ENCODE measurements at regions not wholly inside any gene's neighbourhood (a gene's known extent, or its start where the extent isn't known, plus 50 kb on each side); places are given as distances from the start of the nearest gene placed in this dataset.

DNA sequence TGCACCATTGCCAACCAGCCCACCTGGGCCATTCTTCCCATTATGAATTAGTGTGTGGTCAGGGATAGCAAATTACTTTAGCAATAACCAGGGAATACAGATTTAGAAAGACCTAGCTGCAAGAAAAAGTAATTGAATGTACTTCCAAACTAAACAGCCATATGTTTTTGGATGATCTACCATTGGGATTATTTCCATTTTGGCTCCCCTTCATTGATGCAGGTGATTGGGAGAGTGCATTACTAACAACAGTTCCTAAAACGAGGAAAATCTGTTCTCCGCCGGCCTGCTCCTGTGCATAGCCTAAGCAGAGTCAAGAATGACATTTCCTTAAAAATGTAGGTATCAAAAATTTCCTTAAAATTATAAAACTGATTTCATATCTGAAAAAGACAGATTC, 58.5 kb downstream of the MAIP1 start:
- peak; percentile 74 for DNase-seq

DNA sequence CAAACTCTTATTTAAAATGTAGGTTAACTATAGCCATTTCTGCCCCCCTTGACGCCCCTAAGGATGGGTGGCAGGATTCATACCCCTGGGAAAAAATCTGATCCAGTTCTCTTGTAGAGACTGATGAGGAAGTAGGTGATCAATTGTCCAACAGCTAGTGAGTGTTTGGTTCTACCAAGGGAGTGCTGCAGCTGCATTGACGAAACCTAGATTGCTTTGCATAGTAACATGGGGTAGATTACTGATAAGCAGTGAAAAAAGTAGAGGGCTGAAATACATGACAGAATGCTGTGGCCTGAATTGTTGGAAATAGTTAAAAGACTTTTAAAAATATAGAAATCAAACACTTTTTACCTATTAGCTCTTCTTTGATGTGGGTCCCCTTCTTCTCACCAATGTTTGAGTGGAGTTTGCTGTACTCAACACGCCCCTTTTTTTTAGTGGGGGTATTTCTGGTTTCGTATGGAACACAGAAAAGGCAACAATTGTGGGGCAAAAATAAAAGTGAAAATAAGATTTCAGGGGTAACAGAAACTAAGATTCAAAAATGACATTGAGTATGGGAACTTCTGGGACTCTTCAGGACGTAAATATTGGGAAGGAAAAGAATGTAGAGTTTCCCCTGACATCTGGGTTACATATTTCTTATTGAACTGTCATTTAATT, 66.2 kb downstream of the MAIP1 start:
- DNase-seq, result no peak

DNA sequence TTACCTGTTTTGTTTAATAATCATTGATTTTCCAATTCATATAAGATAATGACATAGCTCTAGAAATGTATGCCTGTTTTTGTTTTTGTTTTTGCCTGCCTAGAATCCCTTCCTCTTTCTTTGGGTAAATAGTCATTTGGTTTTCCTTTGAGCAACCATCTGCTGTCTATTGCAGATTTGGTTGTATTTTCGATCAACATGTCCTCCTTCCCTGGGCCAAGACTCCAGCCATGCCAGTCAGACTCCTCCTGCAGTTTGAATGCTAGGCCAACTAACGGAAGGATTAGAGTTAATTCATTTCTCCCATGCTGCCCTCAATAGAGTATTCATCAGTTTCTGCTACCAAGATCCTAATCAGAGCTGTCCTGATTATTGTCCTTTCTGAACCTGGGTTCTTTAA, 67.1 kb downstream of the MAIP1 start:
- no peak for DNase-seq

DNA sequence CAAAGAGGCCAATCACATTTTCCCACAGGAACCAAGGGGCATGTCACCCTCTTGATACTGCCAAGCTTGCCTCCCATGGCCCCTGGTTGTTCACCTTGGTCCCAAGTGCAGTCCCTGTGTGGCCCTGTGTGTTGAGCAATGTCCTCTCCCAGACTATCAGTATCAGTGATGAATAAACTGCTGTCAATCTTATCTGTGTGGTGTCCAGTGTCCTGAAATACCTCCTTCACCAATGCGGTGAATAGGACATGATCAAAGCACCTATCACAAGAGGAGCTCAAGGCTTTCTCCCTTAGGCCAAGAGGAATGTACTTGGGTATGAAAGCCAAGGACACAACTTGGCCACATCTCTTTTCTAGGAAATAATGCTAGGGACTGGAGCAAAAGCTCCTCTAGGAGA, 68.2 kb downstream of the MAIP1 start:
- no peak for DNase-seq

DNA sequence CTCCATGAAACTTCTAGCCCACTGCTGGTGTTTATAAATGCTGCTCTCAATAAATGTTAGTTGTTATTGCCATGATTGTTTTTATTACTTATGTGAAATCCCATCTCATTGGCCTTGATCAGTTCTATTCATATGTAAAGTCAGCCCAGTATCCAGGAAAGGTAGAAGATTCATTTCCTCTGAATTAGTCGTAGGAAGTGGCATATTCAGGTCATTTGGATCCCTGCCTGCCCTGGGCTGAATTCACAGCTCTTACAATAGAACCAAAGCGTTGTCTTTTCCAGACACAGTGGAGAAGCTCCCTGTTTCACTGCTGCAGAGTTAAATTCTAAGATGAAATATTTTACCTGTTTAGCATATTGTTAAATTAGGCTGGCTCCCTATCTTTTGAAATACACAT, 70.3 kb downstream of the MAIP1 start:
- peak; percentile 41 for DNase-seq

DNA sequence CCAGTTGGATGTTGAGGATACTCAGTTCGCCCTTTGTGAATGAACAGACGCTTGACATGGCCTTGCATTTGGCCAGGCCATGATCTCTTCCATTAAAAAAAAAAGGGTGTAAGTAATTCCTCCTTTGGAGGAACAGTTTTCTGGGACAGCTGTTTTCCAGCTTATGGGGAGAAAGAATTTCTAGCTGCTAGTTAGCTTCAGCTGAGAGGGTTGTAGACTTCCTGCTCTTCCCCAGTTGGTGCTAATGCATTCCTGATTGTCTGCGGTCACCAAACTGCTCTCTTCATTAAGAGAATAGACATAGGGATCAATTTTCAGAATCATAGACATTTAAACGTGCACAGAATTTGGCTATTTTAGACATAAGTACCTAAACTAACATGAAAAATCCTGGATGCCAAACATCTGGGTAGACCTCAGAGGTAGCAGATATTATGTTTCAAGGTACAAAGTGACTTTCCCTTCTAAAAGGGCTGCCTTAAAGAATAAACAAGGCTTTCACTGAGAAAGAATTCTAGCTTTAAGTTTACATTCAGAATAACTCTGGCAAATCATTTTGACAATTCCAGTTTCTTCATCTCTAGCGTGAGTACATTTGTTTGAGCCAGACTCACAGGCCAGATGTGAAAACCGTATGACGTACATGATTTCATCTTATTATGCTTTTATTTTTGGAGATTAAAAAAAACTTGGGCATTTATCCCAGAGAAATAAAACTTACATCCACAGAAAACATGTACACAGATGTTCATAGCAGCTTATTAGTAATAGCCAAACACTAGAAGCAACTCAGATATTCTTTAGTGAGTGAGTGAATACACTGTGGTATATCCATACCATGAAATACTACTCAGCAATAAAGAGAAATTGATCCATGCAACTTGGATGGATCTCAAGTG, 71.2 kb downstream of the MAIP1 start:
- peak; percentile 93 for DNase-seq

DNA sequence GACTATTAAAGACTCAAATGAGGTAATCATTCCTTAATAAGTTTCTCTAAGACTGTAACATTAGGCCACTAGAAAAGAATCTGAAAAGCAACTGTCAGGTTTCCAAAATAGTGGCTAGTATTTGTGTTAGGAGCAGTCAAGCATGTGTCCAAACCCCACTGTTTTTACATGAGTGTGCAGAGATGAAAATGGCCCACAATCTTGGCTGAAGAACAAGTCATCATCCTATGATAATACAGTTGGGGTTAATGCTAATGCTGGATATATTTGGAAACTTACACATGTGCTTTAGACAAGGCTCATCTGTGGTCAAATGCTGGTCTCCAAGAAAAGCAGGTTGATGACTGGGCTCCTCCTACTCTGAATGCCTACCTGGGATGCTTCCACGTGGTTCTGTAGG, 73.6 kb downstream of the MAIP1 start:
- peak; percentile 37 for DNase-seq

DNA sequence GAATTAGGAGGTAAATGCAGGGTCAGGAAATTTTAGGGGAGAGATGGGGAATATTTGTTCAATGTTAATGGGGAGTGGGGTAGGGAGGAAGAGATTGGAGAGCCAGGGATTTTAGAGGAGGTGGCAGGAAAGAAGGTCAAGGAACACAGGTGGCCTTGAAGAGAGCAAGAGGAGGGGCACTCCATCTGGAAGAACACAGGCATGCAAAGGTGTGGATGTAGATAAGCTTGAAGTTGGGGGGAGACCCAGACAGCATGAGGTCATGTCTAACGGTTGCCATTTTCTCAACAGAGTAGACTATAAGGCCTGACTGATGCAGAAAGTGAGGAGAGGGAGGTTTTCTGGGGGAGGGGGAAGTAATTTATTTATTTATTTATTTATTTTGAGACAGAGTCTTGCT, 77.5 kb downstream of the MAIP1 start:
- no peak for DNase-seq

DNA sequence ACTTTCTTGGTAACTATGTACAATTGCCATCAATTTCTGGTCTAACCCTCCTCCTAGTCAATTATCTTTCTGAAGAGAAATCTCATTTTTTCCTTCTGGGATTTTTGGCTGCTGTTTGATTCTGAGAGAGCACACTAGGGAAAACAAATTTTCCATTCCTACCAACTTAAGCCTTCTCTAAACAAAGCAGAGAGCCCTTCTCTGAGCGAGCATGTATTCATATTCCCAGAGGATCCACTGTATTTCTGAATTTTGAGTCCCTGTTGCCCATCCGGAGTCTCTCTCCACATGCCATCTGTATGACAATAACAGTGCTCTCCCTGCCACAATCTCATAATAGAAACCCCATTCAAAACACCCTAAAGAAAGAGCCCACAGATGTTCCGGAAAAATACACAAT, 78.5 kb downstream of the MAIP1 start:
- peak; percentile 62 for DNase-seq

DNA sequence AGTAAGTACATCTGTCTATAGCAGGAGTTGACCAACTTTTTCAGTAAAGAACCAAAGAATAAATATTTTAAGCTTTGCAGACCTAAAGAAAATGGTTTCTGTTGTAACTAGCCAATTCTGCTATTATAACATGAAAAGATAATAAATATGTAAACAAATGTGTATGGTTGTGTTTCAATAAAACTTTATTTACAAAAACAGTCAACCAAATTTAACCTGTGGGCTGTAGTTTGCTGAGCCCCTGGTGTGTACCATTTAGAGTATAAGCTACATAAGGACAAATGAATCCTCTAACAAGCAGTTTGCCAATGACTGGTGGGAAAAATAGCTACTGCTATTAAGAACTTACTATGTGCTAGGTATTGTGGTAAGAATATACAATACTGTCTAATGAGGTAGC, 79.4 kb downstream of the MAIP1 start:
- no peak for DNase-seq

DNA sequence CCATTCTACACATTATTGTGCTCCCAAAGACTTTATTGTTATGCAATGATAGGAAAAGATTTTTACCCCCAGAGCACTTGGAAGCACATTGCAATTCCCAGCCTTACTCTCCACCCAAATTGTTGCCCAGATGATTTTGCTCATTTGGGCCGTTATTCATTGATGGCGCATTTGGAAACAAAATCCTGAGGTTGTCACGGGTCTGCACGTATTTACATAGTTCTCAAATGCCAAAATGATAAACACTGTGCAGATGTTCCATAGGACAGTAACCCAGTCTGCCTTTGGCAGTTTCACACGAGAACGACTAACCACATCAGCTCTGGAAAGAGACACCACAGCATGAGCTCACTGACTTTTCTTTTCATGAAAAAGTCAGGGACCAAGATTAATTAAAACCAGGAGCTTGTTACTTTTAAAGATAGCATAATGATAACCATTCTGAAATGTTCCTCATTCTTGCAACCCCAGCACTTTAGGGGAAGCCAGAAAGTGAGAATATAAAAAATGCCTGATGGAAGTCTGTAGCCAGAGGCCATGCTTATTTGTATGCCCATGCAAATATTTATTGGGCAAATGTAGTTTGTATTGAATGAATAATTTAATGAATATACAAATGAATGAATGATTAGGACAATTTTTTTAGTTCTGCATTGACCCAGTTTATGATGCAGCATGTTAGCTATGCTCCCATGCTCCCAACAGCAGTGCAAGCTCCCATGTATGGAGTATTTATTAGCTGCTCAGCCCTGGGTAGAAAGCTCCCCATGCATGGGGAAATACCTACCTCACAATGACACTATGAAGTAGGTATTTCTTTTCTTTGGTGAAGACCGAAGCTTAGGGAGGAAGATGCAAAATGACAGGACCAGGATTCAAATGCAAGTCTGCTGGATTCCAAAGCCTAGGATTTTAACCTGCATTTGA, 84.6 kb downstream of the MAIP1 start:
- peak; percentile 95 for DNase-seq

DNA sequence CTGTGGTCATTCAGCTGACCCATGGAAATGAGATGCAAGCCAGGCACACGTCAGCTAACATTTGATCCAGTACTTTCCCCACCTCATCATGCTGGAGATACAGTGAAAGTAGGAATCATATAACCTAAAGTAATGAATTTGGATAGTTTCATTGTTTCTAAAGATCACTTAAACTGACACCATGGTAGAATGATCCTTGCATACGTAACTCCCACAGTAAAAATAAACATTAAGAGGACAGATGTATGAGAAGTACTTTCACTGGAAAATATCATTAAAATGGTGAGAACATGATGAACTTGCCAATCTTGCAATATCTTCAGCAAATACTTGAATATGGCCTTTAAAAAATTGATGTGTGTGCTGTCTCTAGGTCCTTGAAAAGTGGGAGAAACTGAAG, 85.4 kb downstream of the MAIP1 start:
- peak; percentile 35 for DNase-seq

DNA sequence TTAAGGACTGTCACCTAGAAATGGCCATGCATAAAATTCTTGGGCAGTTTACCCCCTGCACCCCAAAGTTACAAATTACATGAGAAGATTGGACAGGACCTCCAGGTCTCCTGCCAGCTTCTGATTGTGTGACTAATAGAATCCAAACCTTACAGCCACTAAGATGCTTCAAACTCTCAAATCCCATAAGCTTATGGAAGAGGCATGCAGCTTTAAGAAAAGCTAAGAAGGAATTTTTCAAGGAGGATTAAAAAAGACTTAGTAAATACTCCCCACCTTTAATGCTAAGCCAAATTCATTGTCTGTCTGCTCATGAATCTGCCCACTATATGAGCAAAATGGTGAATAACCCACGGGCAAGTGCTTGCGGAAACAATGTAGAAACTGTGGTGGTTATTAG, 86.3 kb downstream of the MAIP1 start:
- DNase-seq, result peak; percentile 16

DNA sequence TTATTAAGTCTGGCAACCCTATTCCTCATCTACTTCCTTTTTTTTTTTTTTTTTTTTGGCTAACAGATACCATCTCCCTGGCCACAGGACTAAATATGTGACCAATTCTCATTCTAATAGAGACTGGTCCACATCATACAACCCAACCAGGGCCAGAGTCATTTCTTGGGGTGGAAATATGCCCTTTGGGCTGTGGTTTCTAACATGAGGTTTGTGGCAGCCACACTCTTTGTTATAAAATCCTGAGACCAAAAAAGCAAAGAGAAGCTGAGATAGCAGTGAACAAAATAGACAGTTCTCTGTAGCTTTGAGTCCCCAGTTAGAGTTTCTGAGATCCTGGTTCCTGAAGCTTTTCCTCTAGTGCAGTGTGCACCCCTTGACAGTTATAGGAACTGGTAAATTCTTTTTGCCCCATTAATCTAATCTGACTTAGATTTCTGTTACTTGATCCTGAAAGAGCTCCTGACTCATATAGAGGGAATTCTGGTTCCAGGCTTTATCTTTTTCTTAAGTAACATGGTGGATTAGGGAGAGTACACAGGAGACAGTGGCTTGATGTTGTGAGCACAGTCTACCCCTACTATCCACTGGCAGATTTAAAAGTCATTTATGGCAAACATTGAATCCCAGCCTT, 86.8 kb downstream of the MAIP1 start:
- peak; percentile 32 for DNase-seq

DNA sequence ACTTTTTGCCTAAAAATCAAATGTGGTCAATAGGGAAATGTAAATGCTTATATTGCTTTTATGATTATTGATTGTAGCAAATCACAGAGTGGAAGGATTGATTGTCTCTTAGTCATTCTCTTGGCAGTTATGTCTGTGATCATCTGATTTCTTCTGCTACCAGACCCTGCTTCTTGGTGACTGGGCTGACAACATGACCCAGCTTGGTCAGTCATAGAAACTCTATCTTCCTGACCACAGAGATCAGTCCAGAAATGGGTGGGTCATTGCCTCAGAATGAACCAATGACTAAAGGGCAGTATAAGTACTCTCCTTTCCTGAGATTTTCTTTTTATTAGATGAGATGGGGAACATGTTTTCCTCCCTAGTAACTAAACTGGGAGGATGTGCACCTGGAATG, 87.6 kb downstream of the MAIP1 start:
- no peak for DNase-seq

DNA sequence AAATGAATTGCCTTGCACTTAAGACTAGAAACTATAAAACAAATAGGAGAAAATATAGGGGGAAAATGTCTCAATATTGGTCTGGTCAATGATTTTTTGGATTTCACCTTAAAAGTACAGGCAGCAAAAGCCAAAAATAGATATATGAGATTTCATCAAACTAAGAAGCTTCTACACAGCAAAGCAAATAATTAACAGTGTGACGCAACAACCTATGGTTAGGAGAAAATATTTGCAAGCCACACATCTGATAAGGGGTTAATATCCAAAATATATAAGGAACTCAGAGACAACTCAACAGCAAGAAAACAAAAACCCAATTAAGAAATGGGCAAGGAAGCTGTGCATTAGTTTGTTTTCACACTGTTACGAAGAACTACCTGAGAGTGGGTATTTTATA, 89.1 kb downstream of the MAIP1 start:
- no peak for DNase-seq

DNA sequence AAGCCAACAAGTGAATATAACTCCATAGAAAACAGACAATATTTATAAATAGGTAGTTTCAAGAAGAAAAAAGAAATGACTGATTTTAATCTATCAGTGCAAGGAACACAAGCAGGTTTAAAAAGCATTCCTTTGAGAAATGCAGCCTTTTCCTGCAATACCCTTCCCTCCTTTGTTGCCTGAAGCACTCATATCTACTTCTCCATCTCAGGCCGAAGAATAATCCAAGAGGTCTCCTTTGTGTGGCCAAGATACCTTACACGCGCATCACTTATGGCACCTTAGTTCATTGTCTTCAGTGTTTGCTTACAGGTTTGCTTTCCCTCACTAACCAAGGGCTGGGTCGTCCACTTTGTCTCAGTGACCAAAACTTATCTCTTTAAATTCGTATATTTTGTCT, 93.0 kb downstream of the MAIP1 start:
- DNase-seq, result no peak

DNA sequence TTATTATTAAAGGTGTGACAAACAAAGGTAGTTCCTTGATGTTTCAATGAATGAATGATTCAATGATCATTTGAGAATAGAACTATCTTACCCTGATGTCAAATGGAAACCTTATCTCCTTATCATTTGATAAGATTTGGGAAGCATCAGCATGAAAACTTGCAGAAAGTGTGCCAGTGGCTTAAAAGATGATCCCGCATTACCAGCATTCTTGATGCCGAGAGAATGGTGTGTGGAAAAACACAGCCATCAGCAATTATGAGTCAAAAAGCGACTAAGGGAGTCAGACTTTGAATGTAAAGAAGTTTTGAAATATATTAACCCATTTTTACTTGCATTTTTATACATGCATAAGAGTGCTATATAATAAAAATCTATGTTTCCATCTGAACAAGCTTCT, 93.7 kb downstream of the MAIP1 start:
- peak; percentile 20 for DNase-seq

DNA sequence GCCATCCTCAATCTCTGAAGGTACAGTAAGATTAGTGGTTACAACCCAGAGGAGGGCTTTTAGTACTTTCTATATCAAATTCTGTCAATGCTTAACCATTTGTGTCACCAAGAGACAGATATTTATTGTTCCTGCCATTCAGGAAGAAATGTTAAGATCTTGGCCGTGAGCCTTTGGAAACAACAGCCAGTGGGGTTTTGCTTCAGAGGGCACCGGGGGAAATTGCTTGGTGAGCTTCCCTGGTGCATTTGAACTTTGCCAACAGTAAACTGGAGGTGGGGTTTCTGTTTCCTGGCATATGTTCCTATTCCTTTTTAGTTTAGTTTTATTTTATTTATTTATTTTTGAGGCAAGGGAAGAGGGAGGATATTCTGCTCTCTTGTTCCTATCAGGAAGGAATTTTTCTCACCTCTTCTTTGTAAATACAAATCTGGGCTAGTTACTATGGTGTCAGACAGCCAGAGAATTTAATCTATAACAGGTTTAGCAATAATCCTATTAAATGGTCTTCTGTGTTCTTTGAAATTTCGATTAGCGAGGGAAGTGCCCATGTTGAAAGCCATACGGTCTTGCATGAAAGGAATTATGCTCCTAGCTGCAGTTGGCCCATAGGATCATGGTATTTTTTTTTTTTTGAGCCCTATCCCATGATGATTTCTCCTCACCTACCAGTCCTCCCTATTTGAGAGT, 95.7 kb downstream of the MAIP1 start:
- DNase-seq, result peak; percentile 67

DNA sequence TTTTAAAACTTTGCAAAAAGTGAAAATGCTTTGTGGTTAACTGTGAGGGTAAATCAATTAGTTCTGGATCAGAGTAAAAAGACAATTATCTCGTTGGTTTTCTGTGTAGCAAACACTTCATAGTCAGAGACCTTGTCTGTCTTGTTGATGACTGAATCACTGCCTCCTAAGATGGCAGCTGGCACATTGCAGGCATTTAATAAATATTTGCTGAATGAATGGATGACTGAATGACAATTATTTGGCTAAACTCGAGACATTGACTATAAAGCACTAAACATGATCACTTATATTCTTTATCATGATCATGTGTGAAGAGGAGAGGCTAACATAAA, 96.2 kb downstream of the MAIP1 start:
- DNase-seq, result no peak

DNA sequence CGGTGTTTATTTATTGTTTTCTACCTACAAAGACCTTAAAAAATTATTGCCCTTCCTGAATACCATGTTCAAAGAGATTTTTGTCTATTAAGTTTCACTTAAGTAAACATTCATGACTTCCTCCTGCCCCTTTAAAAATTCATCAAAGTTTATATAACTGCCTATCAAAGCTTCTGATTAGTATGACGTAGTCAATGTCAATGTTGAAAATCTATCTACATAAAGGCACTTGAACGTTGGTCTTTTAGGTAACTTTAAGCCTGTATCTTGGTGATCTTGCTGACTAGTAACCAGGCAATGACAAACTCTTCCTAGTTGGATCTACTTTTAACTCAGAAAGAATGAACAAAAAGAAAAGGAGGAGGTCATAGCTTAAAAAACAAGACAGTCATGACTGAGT, 97.2 kb downstream of the MAIP1 start:
- no peak for DNase-seq

Data from tongue (tissue), 1 donor.